ENCODE measurements at regions not wholly inside any gene's neighbourhood (a gene's known extent, or its start where the extent isn't known, plus 50 kb on each side); places are given as distances from the start of the nearest gene placed in this dataset.

DNA sequence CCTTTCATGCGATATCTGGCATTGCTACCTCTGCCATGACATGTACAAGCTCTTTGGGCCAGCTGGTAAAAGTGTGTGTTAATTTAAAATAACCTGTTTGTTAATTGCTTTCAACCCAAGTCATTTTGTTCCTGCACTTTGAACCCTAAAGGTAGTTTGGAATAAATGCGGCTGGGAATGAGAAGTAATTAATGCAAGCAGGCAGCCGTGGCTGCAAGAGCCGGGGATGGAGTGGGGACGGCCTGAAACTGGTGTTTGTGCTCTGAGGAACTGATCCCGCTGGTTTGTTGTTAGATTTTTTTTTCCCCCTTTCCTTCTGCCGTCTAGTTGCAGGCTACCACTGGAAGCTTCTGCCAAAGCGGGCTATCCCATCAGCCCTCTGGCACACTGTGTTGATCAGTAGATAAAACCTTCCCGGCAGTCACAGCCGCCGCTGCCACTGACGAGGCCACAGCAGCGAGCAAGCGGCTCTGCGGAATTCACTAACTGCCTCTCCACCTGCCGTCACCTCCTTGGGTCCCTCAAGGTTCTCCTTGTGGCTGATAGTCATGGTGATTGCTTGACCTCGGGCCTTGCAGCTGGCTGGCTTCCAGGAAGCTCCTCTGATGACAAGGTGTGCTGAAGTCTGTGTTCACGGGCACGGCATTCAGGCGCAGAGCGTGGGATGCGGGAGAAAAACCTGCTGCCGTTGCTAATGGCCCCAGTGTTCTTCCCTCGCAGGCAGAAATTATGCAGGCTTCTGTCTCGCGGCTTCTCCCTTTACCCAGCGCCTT is 315.9 kb downstream of the TFAP2A start:
- no peak for DNase-seq (ENCODE audit: low read depth)

DNA sequence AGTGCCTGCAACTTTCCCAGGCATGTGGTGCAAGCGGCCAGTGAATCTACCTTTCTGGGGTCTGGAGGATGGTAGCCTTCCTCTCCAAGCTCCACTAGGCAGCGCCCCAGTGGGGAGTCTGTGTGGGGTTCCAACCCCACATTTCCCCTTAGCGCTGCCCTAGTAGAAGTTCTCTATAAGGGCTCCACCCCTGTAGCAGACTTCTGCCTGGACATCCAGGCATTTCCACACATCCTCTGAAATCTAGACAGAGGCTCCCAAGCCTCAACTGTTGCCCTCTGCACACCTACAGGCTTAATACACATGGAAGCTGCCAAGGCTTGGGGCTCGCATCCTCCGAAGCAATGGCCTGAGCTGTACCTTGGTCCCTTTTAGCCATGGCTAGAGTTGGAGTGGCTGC is 321.6 kb downstream of the TFAP2A start:
- TF ChIP-seq, protein P1, sequence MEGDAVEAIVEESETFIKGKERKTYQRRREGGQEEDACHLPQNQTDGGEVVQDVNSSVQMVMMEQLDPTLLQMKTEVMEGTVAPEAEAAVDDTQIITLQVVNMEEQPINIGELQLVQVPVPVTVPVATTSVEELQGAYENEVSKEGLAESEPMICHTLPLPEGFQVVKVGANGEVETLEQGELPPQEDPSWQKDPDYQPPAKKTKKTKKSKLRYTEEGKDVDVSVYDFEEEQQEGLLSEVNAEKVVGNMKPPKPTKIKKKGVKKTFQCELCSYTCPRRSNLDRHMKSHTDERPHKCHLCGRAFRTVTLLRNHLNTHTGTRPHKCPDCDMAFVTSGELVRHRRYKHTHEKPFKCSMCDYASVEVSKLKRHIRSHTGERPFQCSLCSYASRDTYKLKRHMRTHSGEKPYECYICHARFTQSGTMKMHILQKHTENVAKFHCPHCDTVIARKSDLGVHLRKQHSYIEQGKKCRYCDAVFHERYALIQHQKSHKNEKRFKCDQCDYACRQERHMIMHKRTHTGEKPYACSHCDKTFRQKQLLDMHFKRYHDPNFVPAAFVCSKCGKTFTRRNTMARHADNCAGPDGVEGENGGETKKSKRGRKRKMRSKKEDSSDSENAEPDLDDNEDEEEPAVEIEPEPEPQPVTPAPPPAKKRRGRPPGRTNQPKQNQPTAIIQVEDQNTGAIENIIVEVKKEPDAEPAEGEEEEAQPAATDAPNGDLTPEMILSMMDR (conservative IDR thresholded peaks at IDR 0.05; ENCODE audit: control insufficient read depth, insufficient read depth, low read depth, low read length): no peak
- DNase-seq (ENCODE audit: low read depth): no peak
- H3K4me3 ChIP-seq (ENCODE audit: control insufficient read depth, low read depth, low read length): no peak overlapping the region

More for the DNA sequence above, 315.9 kb downstream of the TFAP2A start:
- no peak overlapping the region for H3K4me3 ChIP-seq (ENCODE audit: control insufficient read depth, low read depth, low read length)
- TF ChIP-seq, protein P1 (conservative IDR thresholded peaks at IDR 0.05; ENCODE audit: control insufficient read depth, insufficient read depth, low read depth, low read length): no peak

DNA sequence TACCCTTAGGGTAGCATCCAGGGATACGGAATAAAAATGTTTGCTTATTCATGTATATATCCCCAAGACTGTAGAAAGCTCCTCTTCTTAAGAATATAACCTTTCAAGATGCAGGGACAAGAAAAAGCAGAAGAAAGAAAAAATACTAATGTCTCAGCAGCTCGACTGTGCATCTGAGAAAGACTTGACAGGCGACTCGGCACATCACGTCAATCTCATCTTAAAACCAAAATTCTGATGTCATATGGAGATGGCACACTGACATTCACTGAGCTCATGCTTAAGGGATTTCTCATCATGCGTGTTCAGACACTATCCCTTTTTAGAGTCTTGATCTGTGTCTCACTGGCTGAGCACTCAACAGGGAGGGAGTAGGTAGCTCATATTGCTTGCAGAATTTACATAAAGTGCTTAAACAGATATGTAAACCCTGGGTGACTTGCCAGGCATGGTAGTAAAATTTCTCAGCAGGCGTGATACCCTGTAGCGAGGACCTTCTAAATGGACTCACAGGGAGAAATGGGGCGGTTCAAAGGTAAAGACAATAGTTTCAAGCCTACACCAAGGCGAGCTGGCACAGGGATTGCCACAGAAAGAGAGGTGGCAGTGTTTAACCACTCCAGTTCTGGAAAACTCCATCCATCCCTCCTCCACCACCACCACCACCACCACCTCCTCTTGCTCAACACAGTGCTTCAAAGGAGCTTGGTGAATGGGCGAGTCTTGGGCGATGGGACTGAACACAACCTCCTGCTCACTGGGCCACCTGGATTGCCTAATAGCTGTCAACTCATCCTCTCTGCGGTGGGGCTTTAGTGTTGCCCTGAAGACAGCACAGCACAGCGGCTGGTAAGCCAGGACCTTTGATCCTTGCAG is 330.5 kb downstream of the TFAP2A start:
- TF ChIP-seq, protein P1 (conservative IDR thresholded peaks at IDR 0.05; ENCODE audit: control insufficient read depth, insufficient read depth, low read depth, low read length): no peak
- no peak overlapping the region for H3K4me3 ChIP-seq (ENCODE audit: control insufficient read depth, low read depth, low read length)
- no peak for DNase-seq (ENCODE audit: low read depth)

DNA sequence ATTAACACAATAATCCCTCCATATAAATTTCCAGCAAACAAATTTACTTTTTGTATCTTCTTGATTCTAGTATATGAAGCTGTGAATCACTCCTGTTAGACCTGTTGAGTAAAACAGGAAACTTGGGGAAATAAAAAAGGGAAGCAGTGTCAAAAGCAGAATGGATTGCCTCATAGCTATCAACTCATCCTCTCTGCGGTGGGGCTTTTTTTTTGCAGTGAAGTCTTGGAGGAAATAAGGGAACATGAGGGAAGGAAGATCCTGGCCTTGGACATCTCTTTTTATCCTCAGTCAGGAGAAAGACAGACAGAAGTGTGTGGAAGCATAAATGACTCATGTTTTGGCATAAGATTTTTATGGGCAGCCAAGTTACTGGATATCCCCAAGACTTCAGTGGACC is 332.5 kb downstream of the TFAP2A start:
- TF ChIP-seq, protein P1 (conservative IDR thresholded peaks at IDR 0.05; ENCODE audit: control insufficient read depth, insufficient read depth, low read depth, low read length): no peak
- H3K4me3 ChIP-seq (ENCODE audit: control insufficient read depth, low read depth, low read length): no peak overlapping the region
- DNase-seq (ENCODE audit: low read depth): no peak

DNA sequence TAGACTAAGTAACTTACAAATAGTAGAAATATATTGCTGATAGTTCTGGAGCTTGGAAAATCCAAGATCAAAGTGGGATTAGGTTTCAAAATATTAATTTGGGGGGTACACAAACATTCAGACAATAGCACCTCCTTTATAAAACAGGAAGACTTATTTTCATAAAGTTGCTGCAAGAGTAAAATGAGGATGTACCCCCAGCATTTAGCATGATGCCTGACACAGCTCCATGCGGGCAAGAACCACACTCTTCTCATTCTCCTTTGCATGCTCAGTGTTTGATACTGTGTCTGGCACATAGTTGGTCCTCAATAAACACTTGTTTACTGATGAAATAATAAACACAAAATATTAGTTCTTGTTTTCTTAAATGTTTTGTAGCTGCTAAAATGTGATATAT is 332.9 kb downstream of the TFAP2A start:
- DNase-seq (ENCODE audit: low read depth): no peak
- TF ChIP-seq, protein P1 (conservative IDR thresholded peaks at IDR 0.05; ENCODE audit: control insufficient read depth, insufficient read depth, low read depth, low read length): no peak
- H3K4me3 ChIP-seq (ENCODE audit: control insufficient read depth, low read depth, low read length): no peak overlapping the region

DNA sequence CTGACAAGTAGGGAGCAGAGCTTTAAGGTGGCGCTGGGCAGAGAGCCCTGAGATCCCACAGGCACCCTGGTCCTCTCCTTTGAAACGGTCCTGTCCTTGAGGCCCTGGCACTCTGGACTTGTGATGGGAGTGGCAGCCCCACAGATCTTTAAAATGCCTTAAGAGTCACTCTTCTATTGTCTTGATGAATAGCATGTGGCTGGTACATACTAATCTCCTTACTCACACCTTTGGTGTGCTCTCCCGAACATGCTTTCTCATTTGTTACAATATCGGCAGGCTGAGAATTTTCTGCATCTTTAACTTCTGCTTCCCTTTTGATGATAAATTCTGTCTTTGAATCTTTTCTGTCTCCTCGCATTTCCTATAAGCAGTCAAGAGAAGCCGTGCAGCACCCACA is 333.8 kb downstream of the TFAP2A start:
- DNase-seq (ENCODE audit: low read depth): no peak
- no peak overlapping the region for H3K4me3 ChIP-seq (ENCODE audit: control insufficient read depth, low read depth, low read length)
- TF ChIP-seq, protein P1 (conservative IDR thresholded peaks at IDR 0.05; ENCODE audit: control insufficient read depth, insufficient read depth, low read depth, low read length): no peak
